Fibroblast of skin of abdomen (primary cell): ENCODE measurements at regions not wholly inside any gene's neighbourhood (a gene's known extent, or its start where the extent isn't known, plus 50 kb on each side); places are given as distances from the start of the nearest gene placed in this dataset.
"Not testable (repeated sequence)": the region's sequence is repeated elsewhere in the genome, so short reads cannot be mapped to it uniquely, and the experiment has no call there.

ENCODE experiments used
- DNase-seq: peaks from one replicate; pipeline ENCODE4 v3.0.0-alpha.2; 2013

- DNase-seq: not testable (repeated sequence)
These were observed 2226.0 kb upstream of the DEFB115 start for GRCh38 chr20:29031262-29031982.

GRCh38 chr20:29044239-29044638, 2213.2 kb upstream of the DEFB115 start:
- DNase-seq: not testable (repeated sequence)

- DNase-seq: not testable (repeated sequence)
These were observed 2207.4 kb upstream of the DEFB115 start for GRCh38 chr20:29050008-29050606.

- not testable (repeated sequence) for DNase-seq
These were observed 2199.5 kb upstream of the DEFB115 start for GRCh38 chr20:29057866-29058484.

- DNase-seq: not testable (repeated sequence)
These were observed 2195.0 kb upstream of the DEFB115 start for GRCh38 chr20:29062451-29062850.

- not testable (repeated sequence) for DNase-seq
These were observed 2191.1 kb upstream of the DEFB115 start for GRCh38 chr20:29066341-29066740.

GRCh38 chr20:29073640-29074039, 2183.8 kb upstream of the DEFB115 start:
- not testable (repeated sequence) for DNase-seq

GRCh38 chr20:29079769-29080690, 2177.4 kb upstream of the DEFB115 start:
- peak; percentile 73 for DNase-seq

- not testable (repeated sequence) for DNase-seq
These were observed 2175.8 kb upstream of the DEFB115 start for GRCh38 chr20:29081712-29082111.

GRCh38 chr20:29085625-29086024, 2171.8 kb upstream of the DEFB115 start:
- DNase-seq: no peak

GRCh38 chr20:29086145-29086718, 2171.2 kb upstream of the DEFB115 start:
- DNase-seq: not testable (repeated sequence)

- DNase-seq: no peak
These were observed 2170.5 kb upstream of the DEFB115 start for GRCh38 chr20:29086938-29087337.

- not testable (repeated sequence) for DNase-seq
These were observed 2169.6 kb upstream of the DEFB115 start for GRCh38 chr20:29087887-29088286.

GRCh38 chr20:29088472-29088871, 2169.0 kb upstream of the DEFB115 start:
- DNase-seq: not testable (repeated sequence)

- DNase-seq: not testable (repeated sequence)
These were observed 2168.1 kb upstream of the DEFB115 start for GRCh38 chr20:29089409-29089808.

GRCh38 chr20:29093958-29094357, 2163.5 kb upstream of the DEFB115 start:
- DNase-seq: not testable (repeated sequence)

GRCh38 chr20:29096695-29097094, 2160.8 kb upstream of the DEFB115 start:
- not testable (repeated sequence) for DNase-seq

- not testable (repeated sequence) for DNase-seq
These were observed 2149.6 kb upstream of the DEFB115 start for GRCh38 chr20:29107884-29108283.

- DNase-seq: not testable (repeated sequence)
These were observed 2148.1 kb upstream of the DEFB115 start for GRCh38 chr20:29109386-29109785.

- not testable (repeated sequence) for DNase-seq
These were observed 2142.4 kb upstream of the DEFB115 start for GRCh38 chr20:29115097-29115496.

GRCh38 chr20:29119141-29119540, 2138.3 kb upstream of the DEFB115 start:
- no peak for DNase-seq

GRCh38 chr20:29119684-29120083, 2137.8 kb upstream of the DEFB115 start:
- DNase-seq: not testable (repeated sequence)
